ENCODE measurements at regions not wholly inside any gene's neighbourhood (a gene's known extent, or its start where the extent isn't known, plus 50 kb on each side); places are given as distances from the start of the nearest gene placed in this dataset.

DNA sequence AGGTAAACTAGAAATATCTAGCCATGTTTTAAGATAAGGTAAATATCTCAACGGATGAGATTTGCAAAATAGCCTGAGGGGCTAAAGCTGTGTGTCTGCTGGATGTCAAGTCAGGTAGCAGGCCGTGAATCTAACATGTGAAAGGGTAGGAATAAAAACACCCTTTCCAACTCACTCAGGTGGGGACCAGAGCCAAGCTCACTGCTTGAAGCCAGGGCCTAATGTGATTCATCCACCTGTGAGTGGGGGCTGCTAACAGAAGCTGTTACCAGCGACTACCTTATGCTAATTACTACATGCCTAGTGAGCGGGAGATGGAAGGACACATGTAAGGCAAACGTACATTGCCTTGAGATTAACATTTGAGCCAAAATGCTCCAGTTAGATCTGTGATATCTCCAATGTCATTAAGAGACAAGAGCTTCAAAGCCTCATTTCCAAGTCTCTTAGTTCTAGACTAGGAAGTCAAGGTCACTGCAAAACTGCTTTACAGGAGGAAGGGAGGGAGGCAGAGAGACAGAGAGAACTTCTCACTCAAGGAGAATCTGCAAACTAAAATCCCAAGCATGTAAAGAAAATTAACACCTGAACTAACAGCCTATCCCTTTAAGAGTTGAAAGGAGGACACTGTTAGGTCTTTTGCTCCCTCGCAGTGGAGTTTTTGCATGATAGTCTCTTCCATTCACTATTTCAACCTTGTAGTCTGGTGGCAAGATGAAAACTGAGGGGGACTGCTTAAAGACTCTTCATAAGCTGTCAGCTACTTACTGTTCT lies 141.6 kb upstream of the RPS23 start:
- TF ChIP-seq, protein P1, sequence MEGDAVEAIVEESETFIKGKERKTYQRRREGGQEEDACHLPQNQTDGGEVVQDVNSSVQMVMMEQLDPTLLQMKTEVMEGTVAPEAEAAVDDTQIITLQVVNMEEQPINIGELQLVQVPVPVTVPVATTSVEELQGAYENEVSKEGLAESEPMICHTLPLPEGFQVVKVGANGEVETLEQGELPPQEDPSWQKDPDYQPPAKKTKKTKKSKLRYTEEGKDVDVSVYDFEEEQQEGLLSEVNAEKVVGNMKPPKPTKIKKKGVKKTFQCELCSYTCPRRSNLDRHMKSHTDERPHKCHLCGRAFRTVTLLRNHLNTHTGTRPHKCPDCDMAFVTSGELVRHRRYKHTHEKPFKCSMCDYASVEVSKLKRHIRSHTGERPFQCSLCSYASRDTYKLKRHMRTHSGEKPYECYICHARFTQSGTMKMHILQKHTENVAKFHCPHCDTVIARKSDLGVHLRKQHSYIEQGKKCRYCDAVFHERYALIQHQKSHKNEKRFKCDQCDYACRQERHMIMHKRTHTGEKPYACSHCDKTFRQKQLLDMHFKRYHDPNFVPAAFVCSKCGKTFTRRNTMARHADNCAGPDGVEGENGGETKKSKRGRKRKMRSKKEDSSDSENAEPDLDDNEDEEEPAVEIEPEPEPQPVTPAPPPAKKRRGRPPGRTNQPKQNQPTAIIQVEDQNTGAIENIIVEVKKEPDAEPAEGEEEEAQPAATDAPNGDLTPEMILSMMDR (IDR thresholded peaks at IDR 0.05; ENCODE audit: borderline replicate concordance, insufficient read depth, low read depth, low read length) = no peak
- H3K4me3 ChIP-seq (ENCODE audit: low read depth, low read length) = no peak overlapping the region

DNA sequence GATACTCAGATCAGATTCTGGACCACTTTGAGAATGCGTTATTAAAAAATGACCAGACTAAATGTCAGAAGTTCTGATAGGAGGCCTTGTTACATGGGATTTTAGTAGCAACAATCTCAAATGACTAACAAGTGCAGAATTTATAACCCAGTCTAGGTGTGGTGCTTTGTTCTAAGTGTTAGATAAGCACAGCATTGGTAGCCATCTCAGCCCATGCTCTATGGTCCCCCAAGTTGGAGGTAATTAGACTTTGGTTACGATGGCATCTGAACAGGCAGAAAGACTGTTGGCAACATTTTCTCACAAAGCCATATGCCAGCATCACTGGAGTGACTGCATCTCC lies 140.4 kb upstream of the RPS23 start:
- TF ChIP-seq, protein P1 (IDR thresholded peaks at IDR 0.05; ENCODE audit: borderline replicate concordance, insufficient read depth, low read depth, low read length) = no peak

DNA sequence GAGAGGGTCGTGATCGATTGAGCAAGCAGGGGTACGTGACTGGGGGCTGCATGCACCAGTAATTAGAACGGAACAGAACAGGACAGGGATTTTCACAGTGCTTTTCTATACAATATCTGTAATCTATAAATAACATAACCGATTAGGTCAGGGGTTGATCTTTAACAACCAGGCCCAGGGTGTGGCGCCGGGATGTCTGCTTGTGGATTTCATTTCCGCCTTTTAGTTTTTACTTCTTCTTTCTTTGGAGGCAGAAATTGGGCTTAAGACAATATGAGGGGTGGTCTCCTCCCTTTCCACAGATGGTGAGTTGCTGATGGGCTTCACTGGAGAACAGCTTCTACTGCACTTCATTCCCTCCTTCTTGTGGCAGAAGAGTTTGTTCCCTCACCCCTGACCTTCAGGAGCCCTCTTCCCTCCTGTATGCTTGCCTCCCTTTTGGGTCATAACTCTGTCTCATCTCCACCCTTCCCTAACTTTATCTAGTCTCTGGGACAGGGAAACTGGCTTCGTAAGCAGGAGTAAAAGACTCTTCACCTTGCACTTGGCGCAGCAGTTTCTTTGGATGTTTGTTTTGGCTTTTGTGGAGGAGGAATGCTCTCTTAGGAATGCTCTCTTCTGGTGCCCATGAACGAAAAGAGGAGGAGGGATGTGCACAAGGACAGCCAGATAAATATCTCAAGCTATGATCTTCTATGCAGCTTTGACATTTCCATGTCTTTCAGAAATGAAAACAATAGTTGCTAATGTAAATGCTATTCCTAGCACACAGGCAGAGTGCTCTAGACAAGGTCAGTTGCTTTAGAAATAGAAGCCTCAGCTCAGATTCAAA lies 139.8 kb upstream of the RPS23 start:
- no peak overlapping the region for H3K4me3 ChIP-seq (ENCODE audit: low read depth, low read length)
- TF ChIP-seq, protein P1 (IDR thresholded peaks at IDR 0.05; ENCODE audit: borderline replicate concordance, insufficient read depth, low read depth, low read length) = no peak

More for the DNA sequence above, 140.4 kb upstream of the RPS23 start:
- H3K4me3 ChIP-seq (ENCODE audit: low read depth, low read length) = no peak overlapping the region

DNA sequence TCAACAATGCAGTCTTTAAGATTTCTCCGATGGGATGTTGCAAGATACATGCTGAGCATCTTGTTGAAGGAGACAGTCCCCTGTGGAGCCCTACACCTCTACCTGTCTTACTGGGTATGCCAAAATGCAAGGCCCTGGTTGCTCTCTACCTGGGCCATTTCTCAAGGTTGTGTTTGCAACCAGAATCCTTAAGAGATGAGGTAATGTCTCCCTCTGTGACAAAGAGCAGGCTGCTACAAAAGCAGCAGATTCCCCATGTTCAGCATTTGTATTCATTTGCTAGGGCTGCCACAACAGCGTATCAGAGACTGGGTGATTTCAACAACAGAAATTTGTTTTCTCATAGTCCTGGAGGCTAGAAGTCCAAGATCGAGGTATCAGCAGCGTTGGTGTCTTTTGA lies 138.4 kb upstream of the RPS23 start:
- no peak overlapping the region for H3K4me3 ChIP-seq (ENCODE audit: low read depth, low read length)
- TF ChIP-seq, protein P1 (IDR thresholded peaks at IDR 0.05; ENCODE audit: borderline replicate concordance, insufficient read depth, low read depth, low read length) = no peak

DNA sequence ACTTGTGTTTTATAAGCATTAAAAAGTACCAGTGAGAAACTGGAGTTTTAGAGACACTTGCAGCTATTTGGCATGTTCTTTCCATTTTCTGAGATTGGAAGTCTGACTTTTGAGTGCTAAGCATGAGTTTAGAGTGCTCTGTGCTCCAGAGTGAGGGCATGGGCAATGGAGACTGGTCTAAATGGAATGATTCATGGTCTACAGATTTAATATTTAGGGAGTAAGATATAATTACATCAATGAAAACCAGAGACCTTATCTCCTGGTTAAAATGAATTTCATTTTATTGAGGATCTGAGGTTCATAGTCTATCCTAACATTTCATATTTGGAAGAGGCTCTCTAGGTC lies 135.9 kb upstream of the RPS23 start:
- TF ChIP-seq, protein P1 (IDR thresholded peaks at IDR 0.05; ENCODE audit: borderline replicate concordance, insufficient read depth, low read depth, low read length) = no peak
- H3K4me3 ChIP-seq (ENCODE audit: low read depth, low read length) = no peak overlapping the region

DNA sequence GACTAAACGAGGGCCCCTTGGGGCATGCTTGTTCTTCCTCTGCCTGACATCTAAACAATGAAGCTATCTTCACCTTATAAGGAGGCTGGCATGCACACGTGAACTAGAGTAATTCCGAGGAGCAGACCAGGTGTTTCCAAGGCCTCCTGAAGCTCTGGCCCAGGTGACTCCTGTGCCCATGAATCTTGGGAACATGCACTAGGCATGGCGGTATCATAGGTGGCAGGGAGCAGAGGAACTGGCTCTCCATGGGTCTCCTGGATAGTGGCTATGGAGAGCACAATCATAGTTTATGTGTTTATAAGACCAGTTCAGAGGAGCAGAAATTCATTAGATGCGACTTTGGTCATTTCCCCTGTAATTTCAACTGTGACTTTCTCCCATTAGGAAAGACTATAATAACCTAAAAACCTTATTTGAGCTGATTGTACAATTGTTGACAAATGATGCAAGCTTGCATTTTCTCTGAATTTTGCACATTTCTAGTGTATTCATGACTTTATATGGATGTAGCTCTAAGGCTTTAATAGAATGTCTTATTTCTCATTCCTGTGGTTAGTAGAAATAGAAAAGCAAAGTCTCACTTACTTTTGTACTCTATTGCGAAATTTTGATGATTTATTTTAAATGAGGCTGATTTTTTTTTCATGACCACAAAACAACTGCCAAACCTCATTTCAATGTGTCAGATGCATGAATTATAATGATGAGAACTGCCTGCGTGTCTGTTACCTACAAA lies 135.3 kb upstream of the RPS23 start:
- TF ChIP-seq, protein P1 (IDR thresholded peaks at IDR 0.05; ENCODE audit: borderline replicate concordance, insufficient read depth, low read depth, low read length) = no peak
- H3K4me3 ChIP-seq (ENCODE audit: low read depth, low read length) = no peak overlapping the region

All from GM12875 (cell line).